ENCODE measurements at regions not wholly inside any gene's neighbourhood (a gene's known extent, or its start where the extent isn't known, plus 50 kb on each side); places are given as distances from the start of the nearest gene placed in this dataset.

DNA sequence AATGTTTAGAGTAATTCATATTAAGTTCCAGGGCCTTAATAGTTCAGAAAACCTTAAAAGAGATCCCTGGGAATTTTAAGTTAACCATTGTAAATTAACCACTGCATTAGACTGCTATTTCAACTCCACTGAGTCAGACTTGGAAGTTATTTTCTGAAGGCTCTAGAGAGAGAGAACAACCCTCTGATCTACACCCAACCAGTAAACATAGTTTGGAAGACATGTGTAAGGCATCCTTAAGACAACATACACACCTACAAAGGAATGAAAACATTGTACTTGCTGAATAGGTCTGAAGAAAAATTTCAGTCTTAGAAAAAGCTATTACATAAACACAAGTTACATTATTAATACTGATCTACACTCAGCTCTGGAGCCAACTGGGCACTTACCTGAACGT, 158.2 kb upstream of the FST start:
- TF ChIP-seq, protein P1, sequence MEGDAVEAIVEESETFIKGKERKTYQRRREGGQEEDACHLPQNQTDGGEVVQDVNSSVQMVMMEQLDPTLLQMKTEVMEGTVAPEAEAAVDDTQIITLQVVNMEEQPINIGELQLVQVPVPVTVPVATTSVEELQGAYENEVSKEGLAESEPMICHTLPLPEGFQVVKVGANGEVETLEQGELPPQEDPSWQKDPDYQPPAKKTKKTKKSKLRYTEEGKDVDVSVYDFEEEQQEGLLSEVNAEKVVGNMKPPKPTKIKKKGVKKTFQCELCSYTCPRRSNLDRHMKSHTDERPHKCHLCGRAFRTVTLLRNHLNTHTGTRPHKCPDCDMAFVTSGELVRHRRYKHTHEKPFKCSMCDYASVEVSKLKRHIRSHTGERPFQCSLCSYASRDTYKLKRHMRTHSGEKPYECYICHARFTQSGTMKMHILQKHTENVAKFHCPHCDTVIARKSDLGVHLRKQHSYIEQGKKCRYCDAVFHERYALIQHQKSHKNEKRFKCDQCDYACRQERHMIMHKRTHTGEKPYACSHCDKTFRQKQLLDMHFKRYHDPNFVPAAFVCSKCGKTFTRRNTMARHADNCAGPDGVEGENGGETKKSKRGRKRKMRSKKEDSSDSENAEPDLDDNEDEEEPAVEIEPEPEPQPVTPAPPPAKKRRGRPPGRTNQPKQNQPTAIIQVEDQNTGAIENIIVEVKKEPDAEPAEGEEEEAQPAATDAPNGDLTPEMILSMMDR (IDR thresholded peaks at IDR 0.05; ENCODE audit: unreplicated experiment), result no peak
- Mint-ChIP-seq H3K27ac (ENCODE audit: unreplicated experiment) (peak overlapping the region; percentile 3), H3K9me3 (ENCODE audit: low read depth, unreplicated experiment) (no peaks in the 10 kb centered on the region), H3K27me3 (ENCODE audit: unreplicated experiment) (no peaks in the 10 kb centered on the region), H3K36me3 (ENCODE audit: insufficient read depth, unreplicated experiment) (no peaks in the 10 kb centered on the region), H3K4me3 (ENCODE audit: low read depth, unreplicated experiment) (no peak overlapping the region), H3K4me1 (ENCODE audit: low read depth, unreplicated experiment) (peaks cover 26% of the 10 kb centered on the region)
- BruUV-seq (replicated peaks), result no TSS peak
- intact Hi-C loops (cut with micrococcal nuclease; ENCODE audit: unreplicated experiment), result loop anchor here (5.0 kb wide), 1 partner anchor 40 kb away; no protein-coding TSS in a partner anchor
- CTCF ChIA-PET, result no interaction called here
- no peak for DNase-seq

DNA sequence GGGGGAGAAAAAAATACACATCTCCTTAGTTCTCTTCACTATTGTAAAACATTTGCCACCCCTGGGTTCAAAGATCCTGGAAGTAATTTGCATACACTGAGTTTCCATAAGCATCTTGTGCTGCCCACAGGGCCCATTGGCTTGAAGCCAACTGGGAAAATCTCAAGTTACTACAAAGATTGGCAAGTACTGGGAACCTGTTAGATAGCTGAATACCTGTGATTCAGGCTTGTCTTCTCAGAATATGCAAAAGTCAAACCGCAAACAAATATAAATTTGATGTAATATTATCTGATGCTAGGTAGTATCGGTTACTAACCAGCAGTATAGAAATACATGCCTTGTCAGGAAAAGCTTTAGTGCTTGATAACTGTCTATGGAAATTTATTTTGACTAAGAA, 156.9 kb upstream of the FST start:
- H3K36me3 Mint-ChIP-seq (ENCODE audit: insufficient read depth, unreplicated experiment), result no peaks in the 10 kb centered on the region
- no TSS peak for BruUV-seq (replicated peaks)

DNA sequence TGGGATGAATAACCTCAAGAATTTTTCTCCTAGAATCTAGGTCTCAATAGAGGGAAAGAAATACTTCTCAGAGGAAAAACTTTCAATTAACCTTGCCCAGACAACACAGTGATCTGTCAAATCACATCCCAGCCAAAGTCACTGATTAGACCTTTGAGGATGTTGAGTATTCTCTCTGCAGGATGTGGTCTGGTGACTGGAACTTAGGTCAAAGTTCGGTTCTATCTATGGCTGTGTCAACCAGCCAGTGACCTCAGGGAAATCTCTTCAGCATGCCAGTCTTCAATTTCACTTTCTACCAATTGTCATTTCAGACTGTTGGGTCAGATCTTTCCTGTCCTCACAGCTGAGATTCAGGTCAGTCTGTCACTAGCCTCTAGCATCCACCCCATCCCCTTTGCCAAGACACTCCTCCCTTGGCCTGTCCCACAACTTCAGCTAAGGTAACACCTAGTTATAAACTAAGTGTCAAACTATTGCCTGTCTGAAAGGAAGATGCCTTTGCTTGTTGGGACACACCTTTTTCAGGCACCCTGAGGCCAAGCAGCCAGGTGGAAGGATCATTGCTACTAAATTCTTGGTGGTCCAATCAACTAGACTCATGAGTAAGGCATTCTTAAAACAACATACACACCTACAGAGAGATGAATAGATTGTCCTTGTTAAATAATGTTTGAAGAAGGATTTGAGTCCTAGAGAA, 156.3 kb upstream of the FST start:
- BruUV-seq (replicated peaks), result no TSS peak
- Mint-ChIP-seq H3K36me3 (ENCODE audit: insufficient read depth, unreplicated experiment) (no peaks in the 10 kb centered on the region), H3K27ac (ENCODE audit: unreplicated experiment) (peak overlapping the region; percentile 36), H3K4me3 (ENCODE audit: low read depth, unreplicated experiment) (no peak overlapping the region), H3K27me3 (ENCODE audit: unreplicated experiment) (no peaks in the 10 kb centered on the region), H3K4me1 (ENCODE audit: low read depth, unreplicated experiment) (peaks cover 19% of the 10 kb centered on the region), H3K9me3 (ENCODE audit: low read depth, unreplicated experiment) (no peaks in the 10 kb centered on the region)
- intact Hi-C loops (cut with micrococcal nuclease; ENCODE audit: unreplicated experiment), result loop anchor here (5.0 kb wide), 1 partner anchor 38 kb away; no protein-coding TSS in a partner anchor
- TF ChIP-seq, protein P1 (IDR thresholded peaks at IDR 0.05; ENCODE audit: unreplicated experiment), result no peak
- DNase-seq, result no peak
- CTCF ChIA-PET, result interaction anchor here (1.2 to 1.5 kb wide), 2 partner anchors 107 to 152 kb away, joined by 3 read pairs; no protein-coding TSS in a partner anchor

More for the DNA sequence above, 156.9 kb upstream of the FST start:
- Mint-ChIP-seq H3K27ac (ENCODE audit: unreplicated experiment) (no peak overlapping the region), H3K9me3 (ENCODE audit: low read depth, unreplicated experiment) (no peaks in the 10 kb centered on the region), H3K27me3 (ENCODE audit: unreplicated experiment) (no peaks in the 10 kb centered on the region), H3K4me1 (ENCODE audit: low read depth, unreplicated experiment) (peaks cover 22% of the 10 kb centered on the region), H3K4me3 (ENCODE audit: low read depth, unreplicated experiment) (no peak overlapping the region)
- intact Hi-C loops (cut with micrococcal nuclease; ENCODE audit: unreplicated experiment), result loop anchor here (5.0 kb wide), 1 partner anchor 39 kb away; no protein-coding TSS in a partner anchor
- CTCF ChIA-PET, result interaction anchor here (1.2 to 1.5 kb wide), 2 partner anchors 107 to 153 kb away, joined by 3 read pairs; no protein-coding TSS in a partner anchor
- TF ChIP-seq, protein P1 (IDR thresholded peaks at IDR 0.05; ENCODE audit: unreplicated experiment), result no peak
- peak; percentile 66 for DNase-seq

DNA sequence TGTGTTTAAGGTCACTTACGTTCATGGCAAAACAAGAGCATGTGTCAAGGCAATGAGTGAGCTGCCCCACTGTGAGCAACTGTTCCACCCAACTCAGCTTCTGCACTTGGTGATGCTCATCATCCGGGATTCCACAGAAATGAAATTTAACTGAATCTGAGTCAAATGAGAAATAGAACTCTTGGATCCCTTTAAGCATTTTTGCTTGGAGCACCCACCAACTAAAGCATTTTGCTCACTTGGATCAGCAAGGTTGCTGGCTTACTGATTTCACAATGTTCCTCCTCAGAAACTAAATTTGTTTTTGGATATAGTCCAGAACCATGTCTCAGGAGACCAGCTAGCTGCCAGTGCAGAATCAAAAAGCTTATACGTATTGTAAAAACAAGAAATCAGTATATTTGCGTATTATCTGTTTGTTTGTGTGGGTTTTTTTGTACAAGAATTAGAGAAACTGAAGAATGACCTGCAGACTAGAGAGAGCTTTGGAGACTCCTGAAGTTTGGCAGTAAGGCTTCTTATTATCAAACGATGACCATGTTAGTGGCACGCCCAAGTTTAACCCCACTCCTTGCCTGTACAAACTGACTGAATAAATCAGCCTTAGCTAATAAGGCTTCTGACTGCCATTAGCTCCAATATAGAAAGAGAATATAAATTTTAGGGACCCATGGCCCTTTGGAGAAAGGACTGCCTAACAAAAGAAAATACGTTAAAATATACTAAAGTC, 153.8 kb upstream of the FST start:
- Mint-ChIP-seq H3K36me3 (ENCODE audit: insufficient read depth, unreplicated experiment) (no peaks in the 10 kb centered on the region), H3K27me3 (ENCODE audit: unreplicated experiment) (no peaks in the 10 kb centered on the region), H3K27ac (ENCODE audit: unreplicated experiment) (no peak overlapping the region), H3K9me3 (ENCODE audit: low read depth, unreplicated experiment) (no peaks in the 10 kb centered on the region), H3K4me3 (ENCODE audit: low read depth, unreplicated experiment) (no peak overlapping the region), H3K4me1 (ENCODE audit: low read depth, unreplicated experiment) (peaks cover 19% of the 10 kb centered on the region)
- intact Hi-C loops (cut with micrococcal nuclease; ENCODE audit: unreplicated experiment), result no loop called here
- no TSS peak for BruUV-seq (replicated peaks)
- TF ChIP-seq, protein P1 (IDR thresholded peaks at IDR 0.05; ENCODE audit: unreplicated experiment), result no peak
- no peak for DNase-seq
- CTCF ChIA-PET, result no interaction called here
